Liver (tissue), 7 donors: ENCODE measurements at regions not wholly inside any gene's neighbourhood (a gene's known extent, or its start where the extent isn't known, plus 50 kb on each side); places are given as distances from the start of the nearest gene placed in this dataset.

ENCODE experiments used
- DNase-seq: peaks from one replicate; pipeline ENCODE4 v3.0.0-alpha.2; 2017; ENCODE audit warnings: low spot score
- H3K27ac ChIP-seq, 2 donors: one replicate each; pipeline ENCODE4 v1.7.0; 2013; ENCODE audit warnings: inconsistent platforms in 2 of 2, low read length in 2 of 2, control low read depth in 1 of 2, low read depth in 1 of 2, mild to moderate bottlenecking in 1 of 2
- H3K27me3 ChIP-seq, 4 donors: one replicate each; pipeline versions ENCODE4 v1.6.1 to v1.7.0; 2013; ENCODE audit warnings: low read length in 3 of 4, inconsistent platforms in 1 of 4, mild to moderate bottlenecking in 1 of 4, moderate library complexity in 1 of 4; ENCODE audit not compliant: control insufficient read depth in 4 of 4, insufficient read depth in 4 of 4
- H3K36me3 ChIP-seq, 4 donors: one replicate each; pipeline versions ENCODE4 v1.6.1 to v1.7.0; 2013; ENCODE audit warnings: low read length in 3 of 4, mild to moderate bottlenecking in 3 of 4, low read depth in 1 of 4, moderate library complexity in 1 of 4; ENCODE audit not compliant: control insufficient read depth in 4 of 4, insufficient read depth in 3 of 4
- H3K4me1 ChIP-seq, 4 donors: one replicate each; pipeline versions ENCODE4 v1.6.1 to v1.7.0; 2013; ENCODE audit warnings: low read length in 3 of 4, mild to moderate bottlenecking in 3 of 4, moderate library complexity in 1 of 4; ENCODE audit not compliant: control insufficient read depth in 4 of 4, insufficient read depth in 4 of 4
- H3K4me3 ChIP-seq, 3 donors: one replicate each; pipeline versions ENCODE4 v1.6.1 to v1.7.0; 2013; ENCODE audit warnings: low read length in 3 of 3, control low read depth in 1 of 3, low read depth in 1 of 3, mild to moderate bottlenecking in 1 of 3
- H3K9ac ChIP-seq, 2 donors: one replicate each; pipeline ENCODE4 v1.7.0; 2013; ENCODE audit warnings: low read length in 2 of 2, mild to moderate bottlenecking in 2 of 2, moderate library complexity in 2 of 2, control low read depth in 1 of 2, low read depth in 1 of 2
- H3K9me3 ChIP-seq, 4 donors: one replicate each; pipeline versions ENCODE4 v1.6.1 to v1.7.0; 2013; ENCODE audit warnings: low read length in 3 of 4; ENCODE audit not compliant: control insufficient read depth in 4 of 4
- FOXA1 ChIP-seq: IDR thresholded peaks from 2 replicates; pipeline ENCODE4 v1.6.1; 2016; ENCODE audit warnings: antibody characterized with exemption
- FOXA2 ChIP-seq: IDR thresholded peaks from 2 replicates; pipeline ENCODE4 v1.6.1; 2016; ENCODE audit warnings: antibody characterized with exemption
- HNF4G ChIP-seq: IDR thresholded peaks from 2 replicates; pipeline ENCODE4 v1.6.1; 2016; ENCODE audit warnings: antibody characterized with exemption
- JUND ChIP-seq, 2 donors: IDR thresholded peaks; 2 replicates each; pipeline ENCODE4 v1.6.1; 2016; ENCODE audit warnings: antibody characterized with exemption in 2 of 2
- NR2F2 ChIP-seq: IDR thresholded peaks from 2 replicates; pipeline ENCODE4 v1.6.1; 2016; ENCODE audit warnings: antibody characterized with exemption
- SP1 ChIP-seq: IDR thresholded peaks from 2 replicates; pipeline ENCODE4 v1.6.1; 2018; ENCODE audit warnings: antibody characterized with exemption, mild to moderate bottlenecking
- YY1 ChIP-seq: IDR thresholded peaks from 2 replicates; pipeline ENCODE4 v1.6.1; 2016; ENCODE audit warnings: antibody characterized with exemption, mild to moderate bottlenecking
- ZBTB33 ChIP-seq: IDR thresholded peaks from 2 replicates; pipeline ENCODE4 v1.6.1; 2016; ENCODE audit warnings: antibody characterized with exemption
- WGBS: extraction: QIAGEN DNeasy Blood & Tissue Kit; methylation state at CpG from one replicate; pipeline ENCODE4 v1.1.7; 2013; 5-methylcytosine and 5-hydroxymethylcytosine counted together
- TF ChIP-seq, protein P1 (sequence below): IDR thresholded peaks from 2 replicates; pipeline ENCODE4 v1.6.1; 2016; ENCODE audit warnings: antibody characterized with exemption
- TF ChIP-seq, protein P2 (sequence below): IDR thresholded peaks from 2 replicates; pipeline ENCODE4 v1.6.1; 2016; ENCODE audit warnings: antibody characterized with exemption, mild to moderate bottlenecking
- donor health status: healthy.
- donor health status: healthy.
- donor health status: healthy.
- donor health status: healthy.

DNA sequence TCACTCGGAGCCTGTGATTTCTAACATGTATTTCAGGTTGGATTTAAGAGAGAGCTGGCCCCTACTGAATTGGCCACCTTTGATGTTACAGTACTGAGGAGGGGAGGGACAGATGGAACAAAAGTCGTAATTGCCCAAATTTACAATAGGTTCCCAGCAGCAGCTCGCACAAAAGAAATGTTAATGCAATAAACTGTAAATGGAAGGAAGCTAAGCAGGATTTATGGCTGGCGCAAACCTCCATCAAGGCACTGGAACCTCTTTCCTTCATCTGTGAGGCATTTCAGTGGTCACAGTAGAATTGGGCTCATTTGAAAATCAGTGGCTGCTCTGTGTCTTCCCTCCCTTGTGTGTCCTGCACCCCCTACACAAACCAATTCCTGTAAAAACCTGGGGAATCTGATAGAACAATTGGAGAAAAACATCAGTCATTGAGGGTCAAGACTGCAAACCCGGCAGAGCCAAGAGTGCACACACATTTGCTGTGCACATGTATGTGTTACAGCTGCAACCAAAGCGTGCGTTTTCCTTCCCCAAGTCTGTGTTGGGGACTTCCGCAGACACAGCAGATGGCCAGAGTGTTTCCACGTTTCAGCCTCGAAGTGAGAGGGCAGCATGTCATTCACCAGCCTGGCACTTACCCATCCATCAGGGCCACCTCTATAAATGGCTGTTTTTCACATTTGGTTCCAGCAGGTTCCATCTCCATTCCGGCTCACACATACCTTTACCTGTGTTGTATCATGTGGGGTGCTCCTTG is 192.8 kb downstream of the TM9SF2 start:
- H3K27ac ChIP-seq, result no peak overlapping the region
- no peak overlapping the region for H3K4me3 ChIP-seq
- no peaks in the 10 kb centered on the region for H3K4me1 ChIP-seq
- no peaks in the 10 kb centered on the region for H3K9me3 ChIP-seq
- H3K27me3 ChIP-seq, result no peaks in the 10 kb centered on the region
- TF ChIP-seq YY1 (no peak), ZBTB33 (no peak), NR2F2 (no peak), JUND (IDR thresholded peaks at IDR 0.05) (no peak), FOXA1 (no peak)
- TF ChIP-seq, protein P1, sequence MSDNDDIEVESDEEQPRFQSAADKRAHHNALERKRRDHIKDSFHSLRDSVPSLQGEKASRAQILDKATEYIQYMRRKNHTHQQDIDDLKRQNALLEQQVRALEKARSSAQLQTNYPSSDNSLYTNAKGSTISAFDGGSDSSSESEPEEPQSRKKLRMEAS, result no peak
- TF ChIP-seq, protein P2, sequence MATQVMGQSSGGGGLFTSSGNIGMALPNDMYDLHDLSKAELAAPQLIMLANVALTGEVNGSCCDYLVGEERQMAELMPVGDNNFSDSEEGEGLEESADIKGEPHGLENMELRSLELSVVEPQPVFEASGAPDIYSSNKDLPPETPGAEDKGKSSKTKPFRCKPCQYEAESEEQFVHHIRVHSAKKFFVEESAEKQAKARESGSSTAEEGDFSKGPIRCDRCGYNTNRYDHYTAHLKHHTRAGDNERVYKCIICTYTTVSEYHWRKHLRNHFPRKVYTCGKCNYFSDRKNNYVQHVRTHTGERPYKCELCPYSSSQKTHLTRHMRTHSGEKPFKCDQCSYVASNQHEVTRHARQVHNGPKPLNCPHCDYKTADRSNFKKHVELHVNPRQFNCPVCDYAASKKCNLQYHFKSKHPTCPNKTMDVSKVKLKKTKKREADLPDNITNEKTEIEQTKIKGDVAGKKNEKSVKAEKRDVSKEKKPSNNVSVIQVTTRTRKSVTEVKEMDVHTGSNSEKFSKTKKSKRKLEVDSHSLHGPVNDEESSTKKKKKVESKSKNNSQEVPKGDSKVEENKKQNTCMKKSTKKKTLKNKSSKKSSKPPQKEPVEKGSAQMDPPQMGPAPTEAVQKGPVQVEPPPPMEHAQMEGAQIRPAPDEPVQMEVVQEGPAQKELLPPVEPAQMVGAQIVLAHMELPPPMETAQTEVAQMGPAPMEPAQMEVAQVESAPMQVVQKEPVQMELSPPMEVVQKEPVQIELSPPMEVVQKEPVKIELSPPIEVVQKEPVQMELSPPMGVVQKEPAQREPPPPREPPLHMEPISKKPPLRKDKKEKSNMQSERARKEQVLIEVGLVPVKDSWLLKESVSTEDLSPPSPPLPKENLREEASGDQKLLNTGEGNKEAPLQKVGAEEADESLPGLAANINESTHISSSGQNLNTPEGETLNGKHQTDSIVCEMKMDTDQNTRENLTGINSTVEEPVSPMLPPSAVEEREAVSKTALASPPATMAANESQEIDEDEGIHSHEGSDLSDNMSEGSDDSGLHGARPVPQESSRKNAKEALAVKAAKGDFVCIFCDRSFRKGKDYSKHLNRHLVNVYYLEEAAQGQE, result no peak
- 87% methylated on average over 11 of the region's 11 CpGs for WGBS
- no peaks in the 10 kb centered on the region for H3K36me3 ChIP-seq
- no peak for DNase-seq
- H3K9ac ChIP-seq, result no peak overlapping the region

GRCh38 chr13:99693351-99693750 is 192.1 kb downstream of the TM9SF2 start:
- Histone ChIP-seq H3K27ac (no peak overlapping the region), H3K4me3 (no peak overlapping the region), H3K36me3 (no peaks in the 10 kb centered on the region), H3K9me3 (no peaks in the 10 kb centered on the region), H3K9ac (no peak overlapping the region), H3K27me3 (no peaks in the 10 kb centered on the region), H3K4me1 (no peaks in the 10 kb centered on the region)
- WGBS, result 81% methylated on average over 3 of the region's 3 CpGs
- no peak for DNase-seq
- TF ChIP-seq NR2F2 (no peak), FOXA2 (no peak)

DNA sequence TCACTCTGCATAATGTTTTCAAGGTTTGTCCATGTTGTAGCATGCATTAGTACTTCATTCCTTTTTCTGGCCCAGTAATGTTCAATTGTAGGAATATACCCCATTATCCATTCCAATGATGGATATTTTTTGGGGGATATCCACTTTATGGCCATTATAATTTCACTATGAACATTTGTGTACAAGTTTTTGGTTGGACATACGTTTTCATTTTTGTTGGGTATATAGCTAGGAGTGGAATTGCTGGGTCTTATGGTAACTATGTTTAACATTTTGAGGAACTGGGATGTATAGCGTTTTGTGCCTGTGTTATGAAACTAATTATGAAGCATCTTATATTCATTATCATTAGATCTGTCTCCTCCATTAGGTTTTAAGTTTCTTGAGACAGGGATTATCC is 191.6 kb downstream of the TM9SF2 start:
- Histone ChIP-seq H3K9ac (no peak overlapping the region), H3K4me3 (no peak overlapping the region), H3K27me3 (no peaks in the 10 kb centered on the region), H3K27ac (no peak overlapping the region), H3K36me3 (no peaks in the 10 kb centered on the region), H3K9me3 (no peaks in the 10 kb centered on the region), H3K4me1 (no peaks in the 10 kb centered on the region)
- 93% methylated on average over 2 of the region's 2 CpGs for WGBS
- no peak for TF ChIP-seq HNF4G
- no peak for TF ChIP-seq SP1
- DNase-seq, result no peak
